ENCODE measurements at regions not wholly inside any gene's neighbourhood (a gene's known extent, or its start where the extent isn't known, plus 50 kb on each side); places are given as distances from the start of the nearest gene placed in this dataset.

DNA sequence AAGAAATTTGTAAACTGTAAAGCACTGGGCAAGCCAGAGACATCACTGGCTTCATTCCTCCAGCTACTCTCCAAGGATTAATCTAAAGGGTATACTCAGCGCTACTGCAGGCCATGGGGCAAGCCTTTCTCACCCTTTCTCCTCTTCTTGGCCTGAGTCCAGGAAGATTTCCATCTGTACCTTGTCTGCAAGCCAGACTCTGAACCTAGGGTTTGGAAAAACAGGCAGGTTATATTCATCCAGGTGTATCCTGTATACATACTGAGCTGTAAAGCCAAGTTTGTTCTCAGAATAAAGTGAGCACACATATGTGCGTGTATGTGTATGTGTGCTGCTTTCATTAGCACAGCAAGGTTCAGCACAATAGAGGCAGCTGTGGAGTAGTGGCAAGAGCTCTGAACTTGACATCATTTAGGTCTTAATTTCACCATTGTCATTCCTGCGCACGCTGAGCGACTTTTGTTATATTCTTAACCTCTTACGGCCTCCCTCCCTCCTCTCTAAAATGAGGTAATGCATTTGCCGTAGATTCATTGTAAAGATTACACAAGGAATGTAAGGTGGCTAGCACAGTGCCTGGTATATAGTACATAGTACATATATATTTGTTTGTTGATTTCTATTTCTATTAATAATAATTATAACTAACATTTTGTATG lies 128.1 kb upstream of the JUN start:
- DNase-seq: no peak

DNA sequence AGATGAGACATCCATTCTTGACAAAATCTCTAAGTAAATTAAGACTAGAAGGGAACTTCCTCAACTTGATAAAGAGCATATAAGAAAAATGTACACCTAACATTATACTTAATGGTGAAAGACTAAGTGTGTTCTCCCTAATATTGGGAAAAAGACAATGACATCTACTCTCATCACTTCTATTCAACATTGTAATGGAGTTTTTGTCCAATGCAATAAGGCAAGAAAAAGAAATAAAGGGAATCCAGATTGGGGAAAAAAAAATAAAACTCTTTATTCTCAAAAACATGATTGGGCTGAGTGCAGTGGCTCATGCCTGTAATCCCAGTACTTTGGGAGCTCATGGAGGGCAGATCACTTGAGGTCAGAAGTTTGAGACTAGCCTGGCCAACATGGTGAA lies 131.1 kb upstream of the JUN start:
- DNase-seq: no peak

DNA sequence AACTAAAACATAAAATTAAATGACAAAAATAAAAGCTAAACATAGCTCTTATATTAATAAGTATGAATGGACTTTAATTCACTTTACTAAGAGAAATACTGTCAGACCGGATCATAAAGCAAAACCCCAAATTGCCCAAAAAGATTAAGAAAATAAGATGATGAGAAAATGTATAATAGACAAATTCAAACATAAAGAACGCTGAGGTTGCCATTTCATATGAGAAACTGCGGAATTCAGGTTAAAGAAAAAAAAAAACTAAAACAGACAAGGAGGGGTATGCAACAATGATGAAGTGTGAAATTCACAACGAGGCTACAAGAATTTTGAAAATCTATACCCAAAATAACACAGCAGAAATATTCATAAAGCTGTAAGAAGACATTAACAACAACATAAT lies 133.6 kb upstream of the JUN start:
- no peak for DNase-seq

DNA sequence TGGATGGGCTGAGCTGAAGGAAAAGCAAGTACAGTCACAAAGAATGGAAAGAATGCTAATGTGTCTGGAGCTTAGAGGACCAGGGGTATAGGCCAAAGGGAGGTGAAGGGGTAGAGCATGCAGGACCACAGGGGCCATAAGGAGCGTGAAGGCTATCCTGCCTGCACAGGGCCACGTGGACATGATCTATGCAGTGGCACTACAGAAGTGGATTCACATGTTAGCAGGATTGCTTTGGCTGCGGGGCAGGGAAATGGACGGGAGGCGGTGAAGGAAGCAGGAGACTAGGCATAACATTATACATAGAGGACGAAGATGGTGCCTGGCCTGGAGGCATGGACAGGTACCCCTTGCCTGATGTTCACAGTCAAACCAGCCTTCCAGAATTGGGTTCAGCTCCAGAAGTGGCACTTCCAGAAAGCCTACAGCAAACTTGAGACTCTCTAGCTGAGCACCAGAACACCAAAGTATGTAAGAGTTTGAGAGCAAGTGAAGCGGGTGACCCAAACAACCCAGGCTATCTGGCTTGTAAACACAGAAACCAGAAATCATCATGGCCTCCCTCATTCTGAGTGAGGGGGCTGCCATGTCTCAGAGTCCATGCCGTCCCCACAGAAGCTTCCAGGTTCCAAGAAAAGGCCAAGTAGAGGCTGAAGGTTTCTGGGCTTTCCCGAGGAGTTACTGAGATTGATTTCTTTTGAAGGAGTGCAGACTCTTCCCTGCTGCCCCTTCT lies 135.5 kb upstream of the JUN start:
- no peak for DNase-seq

DNA sequence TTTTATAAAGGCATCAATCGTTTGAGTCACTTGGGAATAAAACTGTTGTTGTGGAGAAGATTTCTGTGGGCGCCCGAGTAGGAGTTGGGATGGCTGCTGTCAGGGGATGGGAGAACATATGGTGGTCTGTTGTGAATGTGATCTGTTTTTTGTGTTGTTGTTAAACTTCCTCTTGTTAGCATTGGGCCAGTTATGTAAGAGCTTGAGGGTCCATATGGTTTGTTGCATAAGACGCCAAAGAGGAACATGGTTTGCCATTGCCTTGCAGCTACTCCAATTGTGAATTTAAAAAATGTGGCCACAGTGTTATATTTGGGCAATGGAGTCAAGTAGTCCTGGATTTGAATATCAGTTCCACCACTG lies 136.1 kb upstream of the JUN start:
- no peak for DNase-seq

DNA sequence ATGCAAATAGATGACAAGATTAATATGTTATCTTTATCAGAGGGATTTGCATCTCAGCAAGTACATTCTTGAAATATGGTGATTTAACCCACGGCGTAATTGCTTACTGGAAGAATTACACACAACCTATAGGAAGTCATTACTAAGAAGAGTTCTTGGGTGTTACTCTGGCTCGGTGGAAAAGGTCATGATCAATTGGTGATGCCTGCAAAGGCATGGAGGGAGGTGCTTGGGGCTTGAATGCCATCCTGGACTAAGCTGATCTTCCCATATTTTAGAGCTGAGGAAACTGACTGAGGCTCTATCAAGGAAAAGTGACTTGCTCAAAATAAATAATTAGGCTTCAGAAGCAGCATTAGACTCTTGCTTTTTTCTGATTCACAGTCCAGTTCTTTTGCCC lies 137.5 kb upstream of the JUN start:
- no peak for DNase-seq

DNA sequence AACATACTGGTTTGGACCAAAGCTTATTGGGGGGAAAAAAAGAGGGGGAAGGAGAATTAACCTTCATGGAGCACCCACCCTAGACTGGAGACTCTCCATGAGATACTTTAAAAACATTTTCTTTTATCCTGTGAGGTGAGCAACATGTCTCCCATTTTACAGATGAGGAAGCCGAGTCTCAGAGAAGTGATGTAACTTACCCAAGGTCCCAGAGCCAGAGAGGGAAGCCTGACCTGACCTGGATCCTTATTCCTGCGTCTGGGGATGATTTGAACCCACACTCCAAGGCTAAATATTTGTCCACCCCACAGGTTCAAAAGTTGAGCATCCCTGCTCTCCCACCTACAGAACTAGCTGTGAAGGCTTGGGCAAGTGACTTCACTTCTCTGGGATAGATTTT lies 137.9 kb upstream of the JUN start:
- DNase-seq: no peak

DNA sequence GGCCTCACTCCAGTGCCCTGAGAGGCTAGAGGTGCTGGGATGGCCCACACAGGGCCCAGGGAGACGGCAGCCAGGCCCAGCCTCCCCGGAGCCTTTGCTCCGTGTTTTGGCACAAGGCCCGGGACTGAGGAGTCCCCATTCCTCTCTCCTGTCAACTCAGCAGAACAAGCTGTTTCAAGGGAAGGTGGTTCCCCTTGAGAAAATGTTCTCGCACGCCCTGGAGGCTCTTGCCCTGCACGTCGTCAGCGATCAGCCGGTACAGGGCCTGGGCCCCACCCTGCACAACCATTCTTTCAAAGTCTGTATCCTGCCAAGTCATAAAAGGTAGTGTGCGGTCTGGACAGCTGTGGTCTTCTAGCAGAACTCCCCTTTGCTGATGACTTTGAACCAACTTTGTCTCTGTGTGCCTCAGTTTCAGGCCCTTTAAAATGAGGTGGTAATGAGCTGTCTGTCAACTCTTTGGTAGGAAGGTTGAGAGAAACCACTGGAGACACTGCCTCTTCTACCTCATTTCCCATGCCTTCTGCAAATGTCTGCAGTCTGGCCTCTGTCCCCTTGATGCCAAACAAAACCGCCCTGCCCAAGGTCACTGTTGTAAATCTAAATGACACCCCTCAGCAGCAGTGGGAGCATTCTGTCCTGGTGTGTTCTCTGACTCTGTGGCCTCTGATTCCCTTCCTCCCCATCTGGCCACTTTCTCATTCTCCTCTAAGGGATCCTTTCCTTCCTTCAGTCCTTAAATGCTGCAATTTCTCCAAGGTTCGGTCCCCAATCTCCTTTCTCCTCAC lies 138.6 kb upstream of the JUN start:
- no peak for DNase-seq

DNA sequence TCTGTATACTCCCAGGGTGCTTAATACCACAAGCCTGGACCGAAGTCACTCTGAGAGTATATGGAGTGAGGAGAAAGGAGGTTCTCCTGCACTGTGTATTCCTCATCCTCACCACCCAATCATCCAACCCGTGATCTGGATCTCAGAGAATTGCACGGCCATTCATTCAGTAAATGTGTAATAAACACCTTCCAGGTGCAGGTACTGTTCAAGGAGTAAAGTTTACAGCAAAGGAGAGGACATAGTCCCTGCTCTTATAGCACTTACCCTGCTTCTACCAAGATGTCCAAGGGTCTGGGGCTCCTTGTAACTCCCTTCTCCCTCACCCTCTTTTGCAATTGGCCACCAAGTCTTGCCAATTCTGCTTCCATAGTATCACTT lies 139.2 kb upstream of the JUN start:
- DNase-seq: no peak

DNA sequence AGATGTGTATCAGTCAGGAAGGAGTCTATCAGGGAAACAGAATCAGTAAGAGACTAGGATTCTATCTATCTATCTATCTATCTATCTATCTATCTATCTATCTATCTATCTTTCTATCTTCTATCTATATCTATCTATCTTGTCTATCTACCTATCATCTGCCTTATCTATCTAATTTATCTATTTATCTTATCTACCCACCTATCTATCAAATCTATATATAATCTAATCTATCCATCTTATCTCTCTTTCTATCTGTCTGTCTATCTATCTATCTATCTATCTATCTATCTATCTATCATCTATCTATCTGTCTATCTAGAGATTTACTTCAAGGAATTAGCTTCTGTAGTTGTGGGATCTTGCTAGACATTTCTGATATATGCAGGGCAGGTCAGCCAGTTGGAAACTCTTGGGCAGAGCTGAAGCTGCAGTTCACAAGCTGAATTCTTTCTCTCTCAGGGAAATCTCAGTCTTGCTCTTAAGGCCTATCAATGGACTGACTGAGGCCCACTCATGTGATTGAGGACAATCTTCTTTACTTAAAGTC lies 140.2 kb upstream of the JUN start:
- no peak for DNase-seq

DNA sequence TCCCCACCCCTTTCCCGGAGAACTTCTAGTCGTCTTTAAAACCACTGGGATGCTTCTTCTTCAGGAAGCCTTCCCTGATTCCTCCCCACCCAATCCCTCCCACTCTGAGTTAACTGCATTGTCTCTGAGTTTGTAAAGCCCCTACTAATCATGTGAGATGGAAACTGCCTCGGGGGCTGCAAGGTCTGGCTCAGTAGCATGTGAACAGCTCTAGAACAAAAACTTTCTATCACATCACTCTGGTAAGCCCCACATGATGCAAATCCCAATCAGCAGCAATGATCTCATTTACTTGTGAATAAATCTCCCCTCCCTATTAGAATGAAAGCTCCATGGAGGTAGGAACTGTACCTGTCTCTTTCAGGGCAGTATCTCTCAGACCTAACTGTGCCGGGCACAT lies 141.0 kb upstream of the JUN start:
- no peak for DNase-seq

DNA sequence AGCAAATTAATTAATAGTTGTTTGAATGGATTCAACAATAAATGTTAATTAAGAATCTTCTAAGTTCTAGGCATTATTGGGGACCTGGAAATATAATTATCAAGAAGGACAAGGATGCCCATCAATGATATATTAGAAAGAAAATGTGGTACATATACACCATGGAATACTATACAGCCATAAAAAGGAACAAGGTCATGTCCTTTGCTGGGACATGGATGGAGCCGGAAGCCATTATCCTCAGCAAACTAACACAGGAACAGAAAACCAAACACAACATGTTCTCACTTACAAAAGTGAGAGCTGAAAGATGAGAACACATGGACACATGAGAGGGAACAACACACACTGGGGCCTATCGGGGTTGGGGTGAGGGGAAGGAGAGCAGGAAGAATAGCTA lies 141.4 kb upstream of the JUN start:
- no peak for DNase-seq

DNA sequence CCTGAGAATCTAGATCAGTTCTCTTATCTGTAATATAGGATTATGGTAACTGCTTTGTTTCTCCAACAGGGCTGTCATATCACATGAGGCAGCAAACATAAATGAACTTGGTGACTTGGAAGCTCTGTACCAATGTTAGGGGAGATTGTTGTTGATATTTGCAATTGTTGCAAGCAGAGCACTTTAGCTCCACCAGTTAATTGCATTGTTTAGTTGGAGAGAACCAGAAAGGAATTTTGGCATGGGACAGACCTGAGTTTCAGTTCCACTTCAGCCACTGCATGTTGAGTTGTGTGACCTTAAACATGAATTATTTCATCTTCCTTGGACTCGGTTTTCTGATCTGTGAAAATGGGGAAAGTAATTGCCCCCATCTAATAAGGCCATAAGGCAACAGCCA lies 142.3 kb upstream of the JUN start:
- DNase-seq: no peak

DNA sequence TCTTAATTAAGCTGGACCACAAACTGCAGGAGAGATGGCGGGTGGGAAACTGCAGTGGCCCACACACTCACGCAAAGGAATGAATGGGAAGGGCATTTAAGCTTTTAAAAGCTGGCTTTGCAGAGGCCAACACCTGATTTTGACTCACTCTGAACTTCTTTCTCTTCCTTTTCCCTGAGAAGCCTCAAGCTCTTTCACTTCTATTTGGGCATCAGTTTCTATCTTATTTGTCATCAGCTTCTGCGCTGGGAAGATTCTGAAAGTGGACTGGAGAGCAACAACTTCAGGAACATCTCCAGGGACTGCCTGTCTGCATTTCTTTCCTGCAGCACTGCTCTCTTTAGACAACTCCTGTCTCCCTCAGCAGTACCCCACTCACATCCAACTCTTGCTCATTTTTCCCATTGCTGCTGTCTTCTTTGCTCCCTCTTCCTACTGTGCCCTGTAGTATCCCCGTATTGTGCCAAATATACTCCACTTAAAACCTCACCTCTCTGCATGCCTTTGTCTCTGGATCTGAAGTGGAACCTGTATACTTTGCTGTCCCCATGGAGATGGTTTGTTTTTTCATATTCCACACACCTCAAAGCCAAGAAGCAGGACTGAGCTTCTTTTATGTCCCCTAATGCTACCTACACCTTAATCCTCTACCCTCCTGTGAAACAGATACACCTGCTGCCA lies 143.3 kb upstream of the JUN start:
- DNase-seq: no peak

DNA sequence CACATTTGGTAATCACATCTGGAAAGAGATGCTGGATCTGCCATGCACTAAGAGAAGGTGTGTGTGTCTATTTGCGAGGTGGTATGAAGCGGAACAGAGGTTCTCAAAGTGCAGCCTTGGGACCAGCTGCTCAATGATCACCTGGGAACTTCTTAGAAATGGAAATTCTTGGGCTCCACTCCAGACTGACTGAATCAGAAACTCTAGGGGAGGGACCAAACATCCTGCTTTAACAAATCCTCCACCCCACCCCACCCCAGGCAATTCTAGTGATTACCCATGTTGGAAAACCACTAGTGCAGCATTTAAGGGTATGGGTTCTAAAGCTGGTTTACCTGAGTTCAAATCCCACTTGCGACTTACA lies 143.9 kb upstream of the JUN start:
- DNase-seq: no peak

DNA sequence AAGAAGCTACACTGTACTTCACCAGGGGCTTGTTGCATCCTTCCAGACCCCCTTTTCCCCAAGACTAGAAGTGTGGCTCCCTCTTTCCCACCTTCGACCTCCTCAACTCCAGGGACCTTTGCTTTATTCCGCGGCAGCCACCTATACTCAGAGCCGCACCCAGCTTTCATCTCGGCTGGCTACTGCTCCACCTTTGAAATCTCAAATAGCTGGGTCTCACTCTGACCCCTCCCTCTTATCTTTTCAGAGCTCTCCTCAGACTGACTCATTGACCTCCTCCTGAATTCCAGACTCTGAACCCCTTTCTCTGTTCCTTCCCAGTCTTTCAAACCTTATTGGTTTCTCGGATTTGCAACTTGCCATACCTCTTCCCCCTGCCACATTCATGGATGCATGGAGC lies 144.7 kb upstream of the JUN start:
- no peak for DNase-seq

DNA sequence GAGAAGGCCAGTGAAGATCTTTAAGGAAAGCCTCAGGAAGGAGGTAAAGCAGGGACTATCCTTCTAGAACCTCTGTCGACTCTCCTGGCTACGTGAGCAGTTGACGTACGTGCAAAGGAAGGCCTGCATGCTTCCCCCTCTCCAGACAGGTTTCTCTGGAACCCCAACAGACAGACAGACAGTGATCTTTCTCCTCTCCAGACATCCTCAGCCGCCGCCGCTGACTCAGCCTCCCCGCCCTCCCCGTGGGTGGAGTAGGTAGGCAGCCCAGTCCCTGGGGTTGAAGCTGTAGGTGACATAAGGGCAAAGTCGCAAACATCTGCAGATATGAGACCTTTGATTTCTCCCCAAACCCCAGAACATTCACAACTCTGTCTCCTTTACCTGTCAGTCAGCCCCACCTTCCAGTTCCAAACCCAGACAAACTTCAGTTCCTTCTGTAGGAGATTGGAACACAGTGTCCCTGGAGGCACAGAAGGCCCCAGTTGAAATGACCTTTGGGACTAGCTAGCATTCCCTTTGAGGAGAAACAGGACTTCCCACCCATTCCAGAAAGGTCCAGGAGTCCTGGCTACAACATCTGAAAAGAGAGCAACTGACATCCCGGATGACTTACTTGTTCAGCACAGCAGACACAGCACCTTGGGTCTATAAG lies 146.0 kb upstream of the JUN start:
- no peak for DNase-seq

DNA sequence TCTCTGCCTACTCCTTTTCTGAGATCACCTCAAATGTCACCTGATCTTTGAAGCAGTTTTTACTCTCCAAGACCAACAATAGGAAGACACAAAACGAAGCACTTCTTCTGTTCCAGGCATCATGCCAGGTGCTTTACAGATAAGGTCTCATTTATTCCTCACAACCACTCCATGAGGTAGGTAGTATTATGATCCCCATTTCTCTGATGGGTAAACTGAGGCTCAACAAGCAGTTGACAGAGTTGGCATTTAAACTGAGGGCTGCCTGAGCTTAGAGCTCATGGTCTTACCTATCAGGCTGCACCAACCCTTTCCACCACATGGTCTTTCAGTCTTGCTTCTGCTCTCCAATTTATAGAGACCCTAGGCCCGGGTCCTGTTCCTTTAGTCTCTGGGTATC lies 147.2 kb upstream of the JUN start:
- no peak for DNase-seq

DNA sequence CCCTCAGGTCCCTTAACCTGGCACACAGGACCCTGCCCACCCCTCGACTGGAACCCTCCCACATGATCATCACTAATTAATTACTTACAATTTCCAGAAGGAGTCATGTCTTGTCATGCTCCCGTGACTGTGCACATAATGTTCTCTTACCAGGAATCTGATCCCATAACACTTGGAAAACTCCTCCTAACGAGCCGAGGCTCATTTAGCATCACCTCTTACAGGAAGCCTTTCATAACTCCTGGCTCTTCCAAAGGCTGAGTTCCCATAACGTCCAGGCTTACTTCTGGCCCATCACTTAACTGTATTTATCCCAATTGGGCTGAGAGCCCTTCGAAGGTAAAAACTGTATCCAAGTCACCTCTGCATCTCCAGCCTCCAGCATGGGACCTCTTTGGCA lies 147.9 kb upstream of the JUN start:
- DNase-seq: no peak

DNA sequence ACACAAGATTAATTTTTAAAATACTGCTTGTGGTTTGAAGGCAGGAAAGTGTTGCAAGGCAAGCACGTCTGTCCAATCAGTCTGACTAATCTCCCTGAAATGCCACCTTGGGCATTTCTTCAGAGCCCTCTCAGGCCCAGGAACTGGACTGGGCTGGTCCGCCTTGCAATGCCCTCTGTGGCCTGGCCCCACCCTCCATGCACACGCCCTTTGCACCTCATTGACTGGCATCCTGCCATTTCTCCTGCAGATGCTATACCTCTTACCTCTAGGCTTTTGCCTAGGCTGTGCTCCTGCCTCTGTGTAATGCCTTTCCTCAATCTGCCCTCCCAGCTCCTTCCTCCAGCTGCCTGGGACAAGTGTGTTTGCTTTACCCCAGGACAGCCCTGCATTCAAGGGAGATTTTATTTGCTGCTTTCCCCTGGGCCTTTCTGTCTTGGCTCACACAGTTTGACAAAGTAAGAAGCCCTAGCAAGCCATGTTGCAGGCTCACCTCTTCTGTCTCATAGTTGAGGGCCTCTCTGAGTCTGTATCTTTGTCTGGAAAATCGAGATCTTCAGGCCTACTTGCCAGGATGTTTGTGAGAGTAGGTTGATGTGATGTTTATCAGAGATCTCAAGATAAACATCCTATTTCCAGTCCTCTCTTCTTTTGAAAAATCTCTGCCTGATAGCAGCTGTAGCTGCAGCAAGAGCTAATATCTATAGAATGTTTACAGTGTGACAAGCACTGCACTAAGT lies 149.2 kb upstream of the JUN start:
- peak; percentile 25 for DNase-seq

DNA sequence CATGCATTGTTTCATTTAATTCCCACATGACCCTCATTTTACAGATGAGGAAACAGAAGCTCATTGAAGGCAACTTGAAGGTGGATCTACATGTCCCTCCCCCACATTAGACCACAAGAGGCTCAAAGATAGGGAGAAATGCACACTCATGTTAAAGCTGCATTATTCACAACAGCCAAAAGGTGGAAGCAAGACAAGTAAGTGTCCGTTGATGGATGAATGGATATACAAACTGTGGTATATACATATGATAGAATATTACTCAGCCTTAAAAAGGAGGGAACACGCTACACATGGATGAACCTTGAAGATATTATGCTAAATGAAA lies 149.7 kb upstream of the JUN start:
- no peak for DNase-seq

DNA sequence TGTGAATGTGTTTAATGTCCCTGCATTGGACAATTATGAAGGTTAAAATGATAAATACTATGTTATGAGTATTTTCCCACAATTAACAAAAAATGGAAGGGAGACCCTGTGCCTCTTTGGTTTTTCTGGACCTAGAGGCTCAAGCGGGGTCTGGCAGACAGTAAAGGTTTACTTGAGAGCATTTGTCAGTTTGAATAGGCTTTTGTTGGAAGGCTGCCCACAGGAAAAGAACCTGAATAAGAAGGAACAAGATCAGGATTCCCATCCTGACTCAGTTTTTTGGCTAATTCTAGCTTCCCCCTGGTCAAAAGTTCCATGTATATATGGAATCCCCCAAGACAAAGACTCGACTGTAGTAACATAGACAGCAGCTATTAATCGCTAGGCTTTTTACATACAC lies 150.9 kb upstream of the JUN start:
- no peak for DNase-seq

DNA sequence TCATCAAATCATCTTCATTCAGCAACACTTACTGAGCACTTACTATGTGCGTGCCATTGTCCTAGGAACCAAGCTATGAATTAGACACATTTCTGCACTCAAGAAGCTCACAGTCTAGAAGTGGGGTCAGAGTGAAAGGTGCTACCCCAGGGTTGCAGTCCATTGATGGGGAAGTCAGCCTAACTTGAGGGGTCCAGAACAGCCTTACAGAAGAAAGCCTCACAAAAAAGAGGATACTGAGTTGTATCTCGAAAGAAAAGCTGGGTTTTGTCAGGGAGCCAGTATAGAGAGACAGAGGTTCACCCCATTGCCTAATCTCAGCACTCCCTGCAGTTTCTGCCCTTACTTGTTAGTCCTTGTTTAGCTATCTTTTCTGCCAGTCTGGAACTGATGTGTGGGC lies 153.1 kb upstream of the JUN start:
- no peak for DNase-seq
